Fibroblast of mammary gland (primary cell): ENCODE measurements at regions not wholly inside any gene's neighbourhood (a gene's known extent, or its start where the extent isn't known, plus 50 kb on each side); places are given as distances from the start of the nearest gene placed in this dataset.

Experiments
- DNase-seq: peaks from one replicate; pipeline ENCODE4 v3.0.0-alpha.2; 2010; ENCODE audit warnings: low read depth
- H3K4me3 ChIP-seq: 2 replicates; pipeline ENCODE4 v1.5.1; 2011; ENCODE audit warnings: low read depth, mild to moderate bottlenecking, low read length, moderate library complexity; ENCODE audit not compliant: control insufficient read depth
- TF ChIP-seq, protein P1 (sequence below): conservative IDR thresholded peaks from 2 replicates; pipeline ENCODE4 v1.5.1; 2011; ENCODE audit warnings: low read depth, low read length, inconsistent platforms; ENCODE audit not compliant: control insufficient read depth, insufficient read depth

DNA sequence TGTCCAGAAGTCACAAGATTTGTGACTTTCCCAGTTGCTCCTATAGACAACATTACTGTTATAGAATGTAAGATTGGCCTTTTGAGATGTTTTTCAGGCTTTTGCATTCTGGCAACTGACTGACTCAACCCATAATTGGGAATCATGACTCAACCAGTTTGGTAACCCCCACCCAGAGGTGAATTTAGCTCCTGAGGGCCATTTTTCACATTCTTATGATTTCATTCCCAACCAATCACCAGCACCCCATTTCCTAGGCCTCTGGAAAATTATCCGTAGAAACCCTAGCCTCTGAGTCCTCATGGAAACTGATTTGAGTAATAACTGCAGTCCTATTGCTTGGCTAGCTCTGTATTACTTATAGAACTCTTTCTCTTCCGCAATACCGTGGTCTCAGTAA lies 626.0 kb upstream of the SEL1L start:
- TF ChIP-seq, protein P1, sequence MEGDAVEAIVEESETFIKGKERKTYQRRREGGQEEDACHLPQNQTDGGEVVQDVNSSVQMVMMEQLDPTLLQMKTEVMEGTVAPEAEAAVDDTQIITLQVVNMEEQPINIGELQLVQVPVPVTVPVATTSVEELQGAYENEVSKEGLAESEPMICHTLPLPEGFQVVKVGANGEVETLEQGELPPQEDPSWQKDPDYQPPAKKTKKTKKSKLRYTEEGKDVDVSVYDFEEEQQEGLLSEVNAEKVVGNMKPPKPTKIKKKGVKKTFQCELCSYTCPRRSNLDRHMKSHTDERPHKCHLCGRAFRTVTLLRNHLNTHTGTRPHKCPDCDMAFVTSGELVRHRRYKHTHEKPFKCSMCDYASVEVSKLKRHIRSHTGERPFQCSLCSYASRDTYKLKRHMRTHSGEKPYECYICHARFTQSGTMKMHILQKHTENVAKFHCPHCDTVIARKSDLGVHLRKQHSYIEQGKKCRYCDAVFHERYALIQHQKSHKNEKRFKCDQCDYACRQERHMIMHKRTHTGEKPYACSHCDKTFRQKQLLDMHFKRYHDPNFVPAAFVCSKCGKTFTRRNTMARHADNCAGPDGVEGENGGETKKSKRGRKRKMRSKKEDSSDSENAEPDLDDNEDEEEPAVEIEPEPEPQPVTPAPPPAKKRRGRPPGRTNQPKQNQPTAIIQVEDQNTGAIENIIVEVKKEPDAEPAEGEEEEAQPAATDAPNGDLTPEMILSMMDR: no peak
- DNase-seq: no peak
- no peak overlapping the region for H3K4me3 ChIP-seq

DNA sequence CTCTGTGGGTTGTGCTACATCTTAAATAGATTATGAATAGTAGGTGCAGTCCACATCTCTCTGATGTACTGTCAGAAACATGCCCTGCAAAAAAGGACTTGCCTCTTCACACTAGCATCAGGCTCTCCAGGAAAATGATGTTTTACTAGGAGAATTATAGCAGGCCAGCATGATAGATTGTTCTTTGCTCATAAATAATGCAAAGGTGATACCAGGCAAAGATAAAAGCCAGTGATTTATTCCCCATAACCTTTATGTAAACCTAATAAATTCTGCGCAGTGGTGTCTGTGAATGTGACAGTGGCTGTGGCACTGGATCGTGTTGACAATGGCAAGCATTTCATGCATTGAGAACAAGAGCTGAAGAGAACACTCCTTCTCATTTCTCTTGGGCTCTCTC lies 646.5 kb upstream of the SEL1L start:
- TF ChIP-seq, protein P1: no peak
- DNase-seq: no peak
- H3K4me3 ChIP-seq: no peak overlapping the region

DNA sequence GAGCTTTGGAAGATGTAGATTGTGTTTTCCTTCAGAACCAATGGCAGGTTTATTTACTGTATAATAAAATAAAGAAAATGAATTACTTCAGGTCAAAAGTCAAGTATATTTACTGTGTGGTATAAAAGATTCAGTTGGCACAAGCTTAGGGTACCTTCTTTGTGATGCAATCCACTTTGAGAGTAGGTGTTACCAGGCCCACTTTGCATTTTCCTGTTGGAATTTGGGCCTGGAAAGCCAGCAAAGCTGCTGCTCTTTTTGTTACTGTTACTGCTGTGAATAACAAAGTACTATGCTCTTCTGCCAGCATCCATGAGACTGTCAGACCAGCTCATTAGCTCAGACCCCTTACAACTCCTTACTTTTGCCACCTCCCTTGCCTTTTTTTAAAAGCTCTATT lies 649.0 kb upstream of the SEL1L start:
- TF ChIP-seq, protein P1: no peak
- no peak for DNase-seq
- H3K4me3 ChIP-seq: no peak overlapping the region

DNA sequence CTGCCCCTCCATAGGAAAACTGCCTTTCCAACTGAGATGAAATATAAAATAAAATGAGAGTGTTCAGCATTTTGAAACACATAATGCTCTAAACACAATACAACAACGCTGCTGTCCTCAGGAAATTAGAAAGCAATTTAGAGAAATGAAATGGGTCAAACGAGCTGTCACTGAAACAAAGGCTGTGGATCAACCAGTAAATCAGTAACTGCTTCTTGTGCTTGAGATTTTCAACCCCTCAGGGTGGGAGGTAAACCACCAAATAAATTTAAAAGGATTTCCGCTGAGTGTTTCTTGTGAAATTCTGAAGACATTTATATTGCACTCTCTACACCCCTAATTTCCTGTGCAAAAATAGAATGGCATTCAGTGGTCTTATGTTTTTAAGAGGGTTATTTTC lies 657.1 kb upstream of the SEL1L start:
- TF ChIP-seq, protein P1: no peak
- H3K4me3 ChIP-seq: no peak overlapping the region
- no peak for DNase-seq

DNA sequence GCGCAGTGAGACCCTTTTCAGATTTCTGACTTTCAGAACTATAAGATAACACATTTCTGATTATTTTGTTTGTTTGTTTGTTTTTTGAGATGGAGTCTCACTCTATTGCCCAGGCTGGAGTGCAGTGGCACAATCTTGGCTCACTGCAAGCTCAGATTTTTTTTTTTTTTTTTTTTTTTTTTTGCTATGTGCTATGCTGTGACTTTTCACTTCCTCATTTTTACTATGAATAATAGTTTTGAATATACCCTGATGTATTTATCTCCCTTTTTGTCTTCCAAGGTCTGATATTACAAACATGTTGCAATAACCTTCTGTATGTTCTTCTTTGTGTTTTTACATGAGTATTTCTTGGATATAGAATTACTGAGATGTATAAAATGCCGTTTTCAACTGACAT lies 658.7 kb upstream of the SEL1L start:
- H3K4me3 ChIP-seq: no peak overlapping the region
- DNase-seq: no peak
- TF ChIP-seq, protein P1: no peak

DNA sequence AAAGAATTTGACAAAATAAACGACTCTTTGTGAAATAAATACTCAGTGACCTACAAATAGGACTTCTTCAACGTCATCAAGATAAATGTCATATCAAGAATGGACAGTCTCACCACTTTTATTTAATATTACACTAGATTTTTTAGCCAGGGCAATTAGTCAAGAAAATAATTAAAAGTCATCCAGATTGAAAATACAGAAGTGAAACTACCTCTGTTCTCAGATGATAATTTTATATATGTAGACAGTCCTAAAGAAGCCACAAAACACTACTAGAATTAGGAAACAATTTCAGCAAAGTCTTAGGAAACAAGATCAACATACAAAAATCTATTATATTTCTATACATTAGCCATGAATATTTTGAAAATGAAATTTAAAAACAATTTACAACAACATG lies 689.6 kb upstream of the SEL1L start:
- no peak for DNase-seq
- H3K4me3 ChIP-seq: no peak overlapping the region
- TF ChIP-seq, protein P1: no peak

DNA sequence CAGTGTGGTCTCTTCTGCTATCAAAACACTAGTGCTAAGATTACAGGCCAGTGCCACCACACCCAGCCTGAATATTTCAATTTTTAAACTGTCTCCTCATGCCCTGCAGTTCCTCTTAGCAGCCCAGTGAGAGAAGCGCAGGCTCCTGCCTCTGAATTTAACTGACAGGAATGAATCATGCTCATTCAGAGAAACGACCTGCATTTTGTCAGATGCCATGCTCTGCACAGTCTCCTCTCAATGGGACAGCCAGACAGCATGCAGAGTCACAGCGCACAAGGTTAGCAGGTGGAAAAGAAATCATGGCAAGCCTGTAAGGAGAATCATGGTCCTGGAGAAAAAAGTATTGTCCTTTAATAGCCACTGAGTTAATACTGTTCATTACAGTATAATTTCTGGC lies 691.0 kb upstream of the SEL1L start:
- TF ChIP-seq, protein P1: no peak
- DNase-seq: no peak
- no peak overlapping the region for H3K4me3 ChIP-seq
